ENCODE measurements at regions not wholly inside any gene's neighbourhood (a gene's known extent, or its start where the extent isn't known, plus 50 kb on each side); places are given as distances from the start of the nearest gene placed in this dataset.

- Histone ChIP-seq H3K27ac (ENCODE audit: low read depth, low read length) (no peak overlapping the region), H3K27me3 (ENCODE audit: control insufficient read depth in 3 of 3, insufficient read depth in 3 of 3, low read length in 3 of 3) (peaks cover 0 to 3% (median 0%) of the 10 kb centered on the region in 3 donors), H3K9me3 (ENCODE audit: control insufficient read depth in 3 of 3, low read length in 3 of 3) (no peaks in the 10 kb centered on the region), H3K4me1 (ENCODE audit: control insufficient read depth in 3 of 3, insufficient read depth in 3 of 3, low read length in 3 of 3) (no peaks in the 10 kb centered on the region), H3K9ac (ENCODE audit: low read depth in 1 of 3, low read length in 3 of 3) (no peak overlapping the region), H3K4me3 (ENCODE audit: low read length in 3 of 3) (no peak overlapping the region), H3K36me3 (ENCODE audit: control insufficient read depth in 3 of 3, insufficient read depth in 3 of 3, low read length in 3 of 3) (no peaks in the 10 kb centered on the region)
These were observed 273.8 kb upstream of the RGMA start for GRCh38 chr15:93362821-93363220.

- Histone ChIP-seq H3K27ac (ENCODE audit: low read depth, low read length) (no peak overlapping the region), H3K9ac (ENCODE audit: low read depth in 1 of 3, low read length in 3 of 3) (no peak overlapping the region), H3K36me3 (ENCODE audit: control insufficient read depth in 3 of 3, insufficient read depth in 3 of 3, low read length in 3 of 3) (no peaks in the 10 kb centered on the region), H3K4me1 (ENCODE audit: control insufficient read depth in 3 of 3, insufficient read depth in 3 of 3, low read length in 3 of 3) (no peaks in the 10 kb centered on the region), H3K9me3 (ENCODE audit: control insufficient read depth in 3 of 3, low read length in 3 of 3) (no peaks in the 10 kb centered on the region), H3K4me3 (ENCODE audit: low read length in 3 of 3) (no peak overlapping the region), H3K27me3 (ENCODE audit: control insufficient read depth in 3 of 3, insufficient read depth in 3 of 3, low read length in 3 of 3) (peaks cover 0 to 3% (median 0%) of the 10 kb centered on the region in 3 donors)
These were observed 273.2 kb upstream of the RGMA start for GRCh38 chr15:93362203-93362602.

GRCh38 chr15:93361703-93362102 lies 272.7 kb upstream of the RGMA start:
- H3K9me3 ChIP-seq (ENCODE audit: control insufficient read depth in 3 of 3, low read length in 3 of 3), result no peaks in the 10 kb centered on the region
- no peaks in the 10 kb centered on the region for H3K36me3 ChIP-seq (ENCODE audit: control insufficient read depth in 3 of 3, insufficient read depth in 3 of 3, low read length in 3 of 3)
- peaks cover 0 to 3% (median 0%) of the 10 kb centered on the region in 3 donors for H3K27me3 ChIP-seq (ENCODE audit: control insufficient read depth in 3 of 3, insufficient read depth in 3 of 3, low read length in 3 of 3)
- no peak overlapping the region for H3K27ac ChIP-seq (ENCODE audit: low read depth, low read length)
- H3K4me1 ChIP-seq (ENCODE audit: control insufficient read depth in 3 of 3, insufficient read depth in 3 of 3, low read length in 3 of 3), result no peaks in the 10 kb centered on the region
- H3K4me3 ChIP-seq (ENCODE audit: low read length in 3 of 3), result no peak overlapping the region
- no peak overlapping the region for H3K9ac ChIP-seq (ENCODE audit: low read depth in 1 of 3, low read length in 3 of 3)

- peaks cover 0 to 3% (median 0%) of the 10 kb centered on the region in 3 donors for H3K27me3 ChIP-seq (ENCODE audit: control insufficient read depth in 3 of 3, insufficient read depth in 3 of 3, low read length in 3 of 3)
- H3K36me3 ChIP-seq (ENCODE audit: control insufficient read depth in 3 of 3, insufficient read depth in 3 of 3, low read length in 3 of 3), result no peaks in the 10 kb centered on the region
- H3K27ac ChIP-seq (ENCODE audit: low read depth, low read length), result no peak overlapping the region
- H3K9ac ChIP-seq (ENCODE audit: low read depth in 1 of 3, low read length in 3 of 3), result no peak overlapping the region
- H3K9me3 ChIP-seq (ENCODE audit: control insufficient read depth in 3 of 3, low read length in 3 of 3), result no peaks in the 10 kb centered on the region
- no peak overlapping the region for H3K4me3 ChIP-seq (ENCODE audit: low read length in 3 of 3)
- no peaks in the 10 kb centered on the region for H3K4me1 ChIP-seq (ENCODE audit: control insufficient read depth in 3 of 3, insufficient read depth in 3 of 3, low read length in 3 of 3)
These were observed 272.0 kb upstream of the RGMA start for GRCh38 chr15:93360976-93361375.

GRCh38 chr15:93360318-93360717 lies 271.3 kb upstream of the RGMA start:
- no peak overlapping the region for H3K27ac ChIP-seq (ENCODE audit: low read depth, low read length)
- no peak overlapping the region for H3K9ac ChIP-seq (ENCODE audit: low read depth in 1 of 3, low read length in 3 of 3)
- H3K4me1 ChIP-seq (ENCODE audit: control insufficient read depth in 3 of 3, insufficient read depth in 3 of 3, low read length in 3 of 3), result no peaks in the 10 kb centered on the region
- H3K4me3 ChIP-seq (ENCODE audit: low read length in 3 of 3), result no peak overlapping the region
- no peaks in the 10 kb centered on the region for H3K36me3 ChIP-seq (ENCODE audit: control insufficient read depth in 3 of 3, insufficient read depth in 3 of 3, low read length in 3 of 3)
- H3K27me3 ChIP-seq (ENCODE audit: control insufficient read depth in 3 of 3, insufficient read depth in 3 of 3, low read length in 3 of 3), result peaks cover 0 to 3% (median 0%) of the 10 kb centered on the region in 3 donors
- H3K9me3 ChIP-seq (ENCODE audit: control insufficient read depth in 3 of 3, low read length in 3 of 3), result no peaks in the 10 kb centered on the region

GRCh38 chr15:93359425-93360131 lies 270.6 kb upstream of the RGMA start:
- Histone ChIP-seq H3K9ac (ENCODE audit: low read depth in 1 of 3, low read length in 3 of 3) (no peak overlapping the region), H3K27ac (ENCODE audit: low read depth, low read length) (no peak overlapping the region), H3K9me3 (ENCODE audit: control insufficient read depth in 3 of 3, low read length in 3 of 3) (no peaks in the 10 kb centered on the region), H3K27me3 (ENCODE audit: control insufficient read depth in 3 of 3, insufficient read depth in 3 of 3, low read length in 3 of 3) (peaks cover 0 to 3% (median 0%) of the 10 kb centered on the region in 3 donors), H3K4me3 (ENCODE audit: low read length in 3 of 3) (no peak overlapping the region), H3K36me3 (ENCODE audit: control insufficient read depth in 3 of 3, insufficient read depth in 3 of 3, low read length in 3 of 3) (no peaks in the 10 kb centered on the region), H3K4me1 (ENCODE audit: control insufficient read depth in 3 of 3, insufficient read depth in 3 of 3, low read length in 3 of 3) (no peaks in the 10 kb centered on the region)

GRCh38 chr15:93359060-93359408 lies 270.0 kb upstream of the RGMA start:
- Histone ChIP-seq H3K27me3 (ENCODE audit: control insufficient read depth in 3 of 3, insufficient read depth in 3 of 3, low read length in 3 of 3) (peaks cover 0 to 3% (median 0%) of the 10 kb centered on the region in 3 donors), H3K4me1 (ENCODE audit: control insufficient read depth in 3 of 3, insufficient read depth in 3 of 3, low read length in 3 of 3) (no peaks in the 10 kb centered on the region), H3K27ac (ENCODE audit: low read depth, low read length) (no peak overlapping the region), H3K4me3 (ENCODE audit: low read length in 3 of 3) (no peak overlapping the region), H3K36me3 (ENCODE audit: control insufficient read depth in 3 of 3, insufficient read depth in 3 of 3, low read length in 3 of 3) (no peaks in the 10 kb centered on the region), H3K9ac (ENCODE audit: low read depth in 1 of 3, low read length in 3 of 3) (no peak overlapping the region), H3K9me3 (ENCODE audit: control insufficient read depth in 3 of 3, low read length in 3 of 3) (no peaks in the 10 kb centered on the region)

- Histone ChIP-seq H3K9ac (ENCODE audit: low read depth in 1 of 3, low read length in 3 of 3) (no peak overlapping the region), H3K27ac (ENCODE audit: low read depth, low read length) (no peak overlapping the region)
These were observed 269.4 kb upstream of the RGMA start for GRCh38 chr15:93358166-93359059.

GRCh38 chr15:93348711-93349545 lies 259.9 kb upstream of the RGMA start:
- Histone ChIP-seq H3K9me3 (ENCODE audit: control insufficient read depth in 3 of 3, low read length in 3 of 3) (no peaks in the 10 kb centered on the region), H3K9ac (ENCODE audit: low read depth in 1 of 3, low read length in 3 of 3) (no peak overlapping the region), H3K36me3 (ENCODE audit: control insufficient read depth in 3 of 3, insufficient read depth in 3 of 3, low read length in 3 of 3) (no peaks in the 10 kb centered on the region), H3K4me3 (ENCODE audit: low read length in 3 of 3) (no peak overlapping the region), H3K27ac (ENCODE audit: low read depth, low read length) (no peak overlapping the region), H3K4me1 (ENCODE audit: control insufficient read depth in 3 of 3, insufficient read depth in 3 of 3, low read length in 3 of 3) (no peaks in the 10 kb centered on the region), H3K27me3 (ENCODE audit: control insufficient read depth in 3 of 3, insufficient read depth in 3 of 3, low read length in 3 of 3) (peaks cover 0 to 2% (median 0%) of the 10 kb centered on the region in 3 donors)

More at GRCh38 chr15:93358166-93359059, 269.4 kb upstream of the RGMA start:
- Histone ChIP-seq H3K4me1 (ENCODE audit: control insufficient read depth in 3 of 3, insufficient read depth in 3 of 3, low read length in 3 of 3) (no peaks in the 10 kb centered on the region), H3K27me3 (ENCODE audit: control insufficient read depth in 3 of 3, insufficient read depth in 3 of 3, low read length in 3 of 3) (peaks cover 0 to 3% (median 0%) of the 10 kb centered on the region in 3 donors), H3K36me3 (ENCODE audit: control insufficient read depth in 3 of 3, insufficient read depth in 3 of 3, low read length in 3 of 3) (no peaks in the 10 kb centered on the region), H3K4me3 (ENCODE audit: low read length in 3 of 3) (no peak overlapping the region), H3K9me3 (ENCODE audit: control insufficient read depth in 3 of 3, low read length in 3 of 3) (no peaks in the 10 kb centered on the region)

Measured in skeletal muscle tissue (tissue), 3 donors.